ENCODE measurements at regions not wholly inside any gene's neighbourhood (a gene's known extent, or its start where the extent isn't known, plus 50 kb on each side); places are given as distances from the start of the nearest gene placed in this dataset.

- no peak overlapping the region for H3K4me3 Mint-ChIP-seq
- no peaks in the 10 kb centered on the region for H3K23me2 ChIP-seq (ENCODE audit: insufficient read length, low read depth, low read length, poor library complexity, severe bottlenecking)
- no CpG with 5 or more reads among the region's 1 CpG for WGBS (ENCODE audit: extremely low coverage, insufficient read length, low lambda C conversion rate)
- no peaks in the 10 kb centered on the region for H3K4me1 ChIP-seq (ENCODE audit: insufficient read depth, low read length)
- H4K8ac ChIP-seq (replicated peaks; ENCODE audit: insufficient read length, low read depth, low read length) = no peak overlapping the region
- H3K14ac ChIP-seq (ENCODE audit: insufficient read depth, low read length) = no peak overlapping the region
- no peak overlapping the region for H2BK12ac ChIP-seq (ENCODE audit: insufficient read length, low read depth, low read length)
- no peak overlapping the region for H2AK5ac ChIP-seq (ENCODE audit: insufficient read length, low read length)
- no peaks in the 10 kb centered on the region; a peak in 1 of 5 replicates for H3K9me3 Mint-ChIP-seq
- H3K18ac ChIP-seq (ENCODE audit: insufficient read length, low read depth, low read length) = no peak overlapping the region
- no peak overlapping the region for H2BK15ac ChIP-seq (ENCODE audit: low read depth, low read length)
- H3T11ph ChIP-seq (ENCODE audit: low read length) = no peak overlapping the region
- no peak for TF ChIP-seq CTCF (conservative IDR thresholded peaks at IDR 0.05)
- no peaks in the 10 kb centered on the region for H3K27me3 ChIP-seq (ENCODE audit: insufficient read depth, low read length)
- no peak overlapping the region for H3K9ac ChIP-seq (ENCODE audit: extremely low read depth, insufficient read length, low read length)
- no peaks in the 10 kb centered on the region for H4K20me1 ChIP-seq (ENCODE audit: control insufficient read depth, insufficient read depth, insufficient read length)
- no peaks in the 10 kb centered on the region for H3K79me2 ChIP-seq (ENCODE audit: insufficient read depth, low read length)
- no peak overlapping the region for H3K4me2 ChIP-seq (ENCODE audit: insufficient read depth, insufficient read length, low read length)
- H3K27me3 Mint-ChIP-seq (ENCODE audit: low read depth) = no peaks in the 10 kb centered on the region; the same call in 1 of the 2 replicates
- H3K56ac ChIP-seq (ENCODE audit: insufficient read length, low read depth, low read length) = no peak overlapping the region
- no peak overlapping the region for H4K5ac ChIP-seq (ENCODE audit: insufficient read length, low read depth, low read length)
- H3K27ac ChIP-seq (ENCODE audit: insufficient read length, low read depth, low read length) = no peak overlapping the region
- H3K23ac ChIP-seq (ENCODE audit: insufficient read length, low read depth, low read length) = no peak overlapping the region
- H3K4ac ChIP-seq (ENCODE audit: low read depth, low read length) = no peak overlapping the region
- no peak overlapping the region for H2BK5ac ChIP-seq (ENCODE audit: insufficient read length, low read length)
- H3K4me1 Mint-ChIP-seq = 0 out of 4 replicates have a peak, but pooled peaks cover 0 to 2% of the 10 kb centered on the region in 2 experiments
- no peaks in the 10 kb centered on the region for H3K79me1 ChIP-seq (ENCODE audit: insufficient read depth, low read depth, low read length, poor library complexity, severe bottlenecking)
- H2BK120ac ChIP-seq (ENCODE audit: low read depth, low read length, poor library complexity, severe bottlenecking) = no peak overlapping the region
- no peak overlapping the region for H4K91ac ChIP-seq (ENCODE audit: insufficient read length, low read depth, low read length)
- DNase-seq = no peak
- no peak overlapping the region for H2AFZ ChIP-seq (ENCODE audit: low read length)
- no peak overlapping the region for H2BK20ac ChIP-seq (ENCODE audit: low read depth, low read length, poor library complexity, severe bottlenecking)
- no peaks in the 10 kb centered on the region for H3K36me3 Mint-ChIP-seq (ENCODE audit: insufficient read depth in 1 of 3, low read depth in 3 of 3)
- H3K27ac Mint-ChIP-seq = no peak overlapping the region
- H3K9me3 ChIP-seq (ENCODE audit: control insufficient read depth, low read depth, low read length) = no peaks in the 10 kb centered on the region
Observed at GRCh38 chr2:224137208-224137607, 98.1 kb upstream of the SERPINE2 start.

Measured in H9 (cell line).